ENCODE measurements at regions not wholly inside any gene's neighbourhood (a gene's known extent, or its start where the extent isn't known, plus 50 kb on each side); places are given as distances from the start of the nearest gene placed in this dataset.

DNA sequence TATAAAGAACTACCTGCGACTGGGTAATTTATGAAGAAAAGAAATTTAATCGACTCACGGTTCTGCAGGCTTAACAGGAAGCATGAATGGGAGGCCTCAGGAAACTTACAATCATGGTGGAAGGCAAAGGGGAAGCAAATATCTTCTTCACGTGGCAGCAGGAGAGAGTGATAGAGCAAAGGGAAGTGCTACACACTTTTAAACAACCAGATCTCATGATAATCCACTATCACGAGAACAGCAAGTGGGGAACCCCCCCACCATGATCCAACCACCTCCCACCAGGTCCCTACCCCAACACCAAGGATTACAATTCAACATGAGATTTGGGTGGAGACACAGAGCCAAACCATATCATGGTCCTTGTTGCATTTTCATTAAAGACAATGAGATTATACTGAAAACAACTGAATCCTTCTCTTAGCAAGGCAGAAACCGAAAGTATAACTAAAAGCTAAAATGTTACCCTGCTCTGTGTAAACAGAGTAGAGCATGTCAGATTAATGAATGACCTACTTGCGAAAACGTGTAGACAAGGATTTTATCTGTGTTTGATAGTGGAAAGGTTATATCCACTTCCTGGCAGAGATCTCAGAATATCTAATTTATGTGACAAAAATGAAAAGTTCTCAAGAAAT lies 60.1 kb upstream of the RBBP8 start:
- TF ChIP-seq, protein P1, sequence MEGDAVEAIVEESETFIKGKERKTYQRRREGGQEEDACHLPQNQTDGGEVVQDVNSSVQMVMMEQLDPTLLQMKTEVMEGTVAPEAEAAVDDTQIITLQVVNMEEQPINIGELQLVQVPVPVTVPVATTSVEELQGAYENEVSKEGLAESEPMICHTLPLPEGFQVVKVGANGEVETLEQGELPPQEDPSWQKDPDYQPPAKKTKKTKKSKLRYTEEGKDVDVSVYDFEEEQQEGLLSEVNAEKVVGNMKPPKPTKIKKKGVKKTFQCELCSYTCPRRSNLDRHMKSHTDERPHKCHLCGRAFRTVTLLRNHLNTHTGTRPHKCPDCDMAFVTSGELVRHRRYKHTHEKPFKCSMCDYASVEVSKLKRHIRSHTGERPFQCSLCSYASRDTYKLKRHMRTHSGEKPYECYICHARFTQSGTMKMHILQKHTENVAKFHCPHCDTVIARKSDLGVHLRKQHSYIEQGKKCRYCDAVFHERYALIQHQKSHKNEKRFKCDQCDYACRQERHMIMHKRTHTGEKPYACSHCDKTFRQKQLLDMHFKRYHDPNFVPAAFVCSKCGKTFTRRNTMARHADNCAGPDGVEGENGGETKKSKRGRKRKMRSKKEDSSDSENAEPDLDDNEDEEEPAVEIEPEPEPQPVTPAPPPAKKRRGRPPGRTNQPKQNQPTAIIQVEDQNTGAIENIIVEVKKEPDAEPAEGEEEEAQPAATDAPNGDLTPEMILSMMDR (IDR thresholded peaks at IDR 0.05) = no peak
- no peak for TF ChIP-seq POLR2A (IDR thresholded peaks at IDR 0.05)

Measured in Peyer's patch (tissue), 4 donors.